K562 (cell line): ENCODE measurements at regions not wholly inside any gene's neighbourhood (a gene's known extent, or its start where the extent isn't known, plus 50 kb on each side); places are given as distances from the start of the nearest gene placed in this dataset.

Experiments
- ATAC-seq: fragments of 200-7000 bp; cut with Tn5 transposase; 3 replicates; pipeline ENCODE4 v1.9.1; 2020; ENCODE audit warnings: moderate library complexity
- BruUV-seq: library from RNA; stranded (reverse); fragments of 400-500 nt; replicated peaks from 2 replicates; lab custom pipeline; 2021; lab: Mats Ljungman, UMichigan
- CTCF ChIA-PET: fragments of 300-600 bp; formaldehyde crosslinking; extraction: SDS; loops from one replicate; lab custom pipeline; 2021; ENCODE audit warnings: low intra/inter-chr PET ratio; lab: Yijun Ruan, JAX
- POLR2A ChIA-PET: fragments of 300-600, 350-650 bp; sonication (Branson Sonifier 250); formaldehyde crosslinking; extraction: SDS; loops from one replicate; lab custom pipeline; 2021; ENCODE audit warnings: antibody characterized with exemption, inconsistent platforms; lab: Yijun Ruan, JAX
- DNase-seq, 4 experiments: peaks; one replicate each; pipeline versions ENCODE4 v3.0.0 to v3.0.0-alpha.2; 2011 to 2018; ENCODE audit warnings: low spot score in 3 of 4, mixed read lengths in 3 of 4; ENCODE audit errors: extremely low read depth in 1 of 4
- FAIRE-seq: peaks from 2 replicates; lab custom pipeline; 2011; peaks lifted over from hg19 to GRCh38; lab: Jason Lieb, UNC
- H2AFZ ChIP-seq: 2 replicates; pipeline ENCODE4 v1.6.0; 2011; ENCODE audit warnings: low read depth, low read length, control low read depth, inconsistent platforms
- H3K27ac ChIP-seq: fragments of 200-600 bp; 3 replicates; pipeline ENCODE4 v1.8.0; 2011; ENCODE audit warnings: low read depth, mild to moderate bottlenecking, control low read depth, inconsistent platforms, low read length, moderate library complexity, mixed read lengths; ENCODE audit errors: extremely low read depth
- H3K27me3 ChIP-seq, 2 experiments: fragments of 300-600 bp in 1 of 2; 2 replicates in 1 of 2; 3 replicates in 1 of 2; pipeline versions ENCODE4 v1.6.0 to v1.8.0; 2011; ENCODE audit warnings: inconsistent platforms in 2 of 2, low read length in 2 of 2, mild to moderate bottlenecking in 1 of 2, mixed read lengths in 1 of 2, moderate library complexity in 1 of 2; ENCODE audit not compliant: control insufficient read depth in 2 of 2, insufficient read depth in 2 of 2
- H3K36me3 ChIP-seq: fragments of 300-600 bp; 3 replicates; pipeline ENCODE4 v1.8.0; 2011; ENCODE audit warnings: mild to moderate bottlenecking, low read length, inconsistent platforms; ENCODE audit not compliant: control insufficient read depth, insufficient read depth
- H3K4me1 ChIP-seq, 2 experiments: fragments of 200-600 bp in 1 of 2; replicated peaks in 1 of 2; 2 replicates in 1 of 2; 3 replicates in 1 of 2; pipeline versions ENCODE4 v1.5.1 to v1.8.0; 2011; ENCODE audit warnings: inconsistent platforms in 2 of 2, low read length in 2 of 2, mild to moderate bottlenecking in 1 of 2, mixed read lengths in 1 of 2, moderate library complexity in 1 of 2; ENCODE audit not compliant: control insufficient read depth in 2 of 2, insufficient read depth in 2 of 2
- H3K4me2 ChIP-seq: 2 replicates; pipeline ENCODE4 v1.6.1; 2011; ENCODE audit warnings: low read length, control low read depth, inconsistent platforms, mixed read lengths; ENCODE audit not compliant: insufficient read depth
- H3K4me3 ChIP-seq: fragments of 200-600 bp; sonication (generic), shearing (Covaris generic); 2 replicates; pipeline ENCODE4 v1.5.1; 2016; ENCODE audit warnings: control low read depth, inconsistent platforms
- H3K79me2 ChIP-seq: fragments of 200-600 bp; 3 replicates; pipeline ENCODE4 v1.8.0; 2011; ENCODE audit warnings: low read length, inconsistent platforms; ENCODE audit not compliant: control insufficient read depth, insufficient read depth
- H3K9ac ChIP-seq, 2 experiments: 2 replicates each; pipeline versions ENCODE4 v1.6.0 to v1.6.1; 2011; ENCODE audit warnings: low read depth in 2 of 2, low read length in 2 of 2, control low read depth in 1 of 2, inconsistent platforms in 1 of 2, mild to moderate bottlenecking in 1 of 2, mixed read lengths in 1 of 2; ENCODE audit not compliant: insufficient read depth in 1 of 2
- H3K9me1 ChIP-seq: one replicate; pipeline ENCODE4 v1.6.0; 2011; ENCODE audit warnings: inconsistent platforms, mild to moderate bottlenecking, low read length, moderate library complexity; ENCODE audit not compliant: control insufficient read depth, insufficient read depth
- H3K9me3 ChIP-seq: replicated peaks from 2 replicates; pipeline ENCODE4 v1.5.1; 2011; ENCODE audit warnings: low read depth, low read length, inconsistent platforms; ENCODE audit not compliant: control insufficient read depth, insufficient read depth
- H4K20me1 ChIP-seq: replicated peaks from 2 replicates; pipeline ENCODE4 v1.6.1; 2011; ENCODE audit warnings: low read length, inconsistent platforms, mixed read lengths; ENCODE audit not compliant: control insufficient read depth, insufficient read depth
- ETV1 ChIP-seq: fragments of 450-650 bp; conservative IDR thresholded peaks from 2 replicates; pipeline ENCODE4 v1.6.1; 2016; ENCODE audit warnings: missing genetic modification characterization, control low read depth, low read depth, missing compliant biosample characterization
- EWSR1 ChIP-seq: fragments of 450-650 bp; IDR thresholded peaks from 2 replicates; pipeline ENCODE4 v1.6.1; 2018; ENCODE audit warnings: borderline replicate concordance, mild to moderate bottlenecking, low read depth, moderate library complexity; ENCODE audit not compliant: partially characterized antibody
- IRF2 ChIP-seq: sonication (generic); formaldehyde crosslinking; IDR thresholded peaks from 2 replicates; pipeline ENCODE4 v1.8.1; 2022; ENCODE audit warnings: mild to moderate bottlenecking, missing genetic modification reagents
- MAFG ChIP-seq: fragments of 450-650 bp; conservative IDR thresholded peaks from 2 replicates; pipeline ENCODE4 v1.6.1; 2016; ENCODE audit warnings: missing genetic modification characterization, missing compliant biosample characterization
- MEF2D ChIP-seq: conservative IDR thresholded peaks from 2 replicates; pipeline ENCODE4 v1.6.1; 2016; ENCODE audit warnings: low read depth, missing genetic modification characterization, missing compliant biosample characterization
- NCOA4 ChIP-seq: fragments of 450-650 bp; IDR thresholded peaks from 2 replicates; pipeline ENCODE4 v1.6.1; 2018; ENCODE audit warnings: mild to moderate bottlenecking; ENCODE audit not compliant: partially characterized antibody
- RBM17 ChIP-seq: fragments of 200-400 bp; formaldehyde crosslinking; IDR thresholded peaks from 2 replicates; pipeline ENCODE4 v1.6.1; 2017; ENCODE audit warnings: low read depth, mild to moderate bottlenecking, low read length, borderline replicate concordance
- RFX1 ChIP-seq: fragments of 450-650 bp; IDR thresholded peaks from 2 replicates; pipeline ENCODE4 v1.6.1; 2016; ENCODE audit warnings: mild to moderate bottlenecking, moderate library complexity
- SMARCA5 ChIP-seq: fragments of 450-650 bp; IDR thresholded peaks from 2 replicates; pipeline ENCODE4 v1.6.1; 2016
- WGBS: fragments of 100-300 bp; shearing (Covaris generic); methylation state at CpG from one replicate; pipeline ENCODE4 v1.1.6; 2016; ENCODE audit warnings: low coverage, mixed read lengths; ENCODE audit not compliant: insufficient coverage; ENCODE audit errors: missing lambda C conversion rate; 5-methylcytosine and 5-hydroxymethylcytosine counted together
- in situ Hi-C: fragments of 300-500 bp; cut with MboI; formaldehyde crosslinking; loops from 4 replicates; pipeline ENCODE4 v1.15.0; 2018; ENCODE audit warnings: inconsistent platforms, mixed read lengths
- intact Hi-C: fragments of 100-400 bp; cut with micrococcal nuclease; formaldehyde crosslinking; loops from 2 replicates; pipeline ENCODE4 v1.14.2; 2022
- TF ChIP-seq, protein P1 (sequence below): fragments of 250-450 bp; sonication (Bioruptor Pico); IDR thresholded peaks from 2 replicates; pipeline ENCODE4 v1.8.0; 2021; ENCODE audit warnings: moderate library complexity, mild to moderate bottlenecking, inconsistent platforms
- TF ChIP-seq, protein P2 (sequence below): sonication (generic); formaldehyde crosslinking; IDR thresholded peaks from 2 replicates; pipeline ENCODE4 v1.8.0; 2023; ENCODE audit warnings: missing genetic modification reagents, mild to moderate bottlenecking, borderline replicate concordance
- TF ChIP-seq, protein P3 (sequence below): fragments of 250-450 bp; sonication (Bioruptor Pico); IDR thresholded peaks from 2 replicates; pipeline ENCODE4 v1.8.0; 2022; ENCODE audit warnings: moderate library complexity, mild to moderate bottlenecking, inconsistent platforms

DNA sequence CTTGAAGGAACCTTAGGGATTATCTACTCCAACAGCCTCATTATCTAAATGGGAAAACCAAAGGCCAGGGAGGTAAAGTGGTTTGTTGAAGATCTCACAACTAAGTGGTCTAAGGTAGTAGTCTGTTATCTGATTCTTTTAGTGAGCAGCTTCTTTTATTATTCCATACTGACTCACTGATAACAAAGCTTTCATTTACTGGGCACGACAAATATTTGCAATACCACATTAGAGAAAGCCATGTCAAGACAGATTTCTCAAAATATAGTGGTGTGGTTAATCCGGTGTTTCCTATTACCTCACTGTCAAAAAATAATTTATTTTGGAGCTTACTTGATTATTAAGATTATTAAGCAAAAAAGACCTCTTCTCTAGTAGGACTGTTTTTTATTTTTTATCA, 369.1 kb downstream of the S1PR1 start:
- H3K4me1 ChIP-seq: no peaks in the 10 kb centered on the region
- H3K27ac ChIP-seq: no peak overlapping the region
- BruUV-seq: no TSS peak
- no peaks in the 10 kb centered on the region for H3K27me3 ChIP-seq
- POLR2A ChIA-PET: no interaction called here
- 5% methylated on average over 2 of the region's 2 CpGs for WGBS
- no peak overlapping the region for H3K4me3 ChIP-seq
- CTCF ChIA-PET: no interaction called here
- H3K36me3 ChIP-seq: no peaks in the 10 kb centered on the region
- H3K4me2 ChIP-seq: no peak overlapping the region
- FAIRE-seq: no peak
- in situ Hi-C loops: no loop called here
- H4K20me1 ChIP-seq: no peaks in the 10 kb centered on the region
- H3K9me1 ChIP-seq: no peaks in the 10 kb centered on the region
- ATAC-seq: no peak
- no peak overlapping the region for H3K9ac ChIP-seq
- no peak for TF ChIP-seq ETV1 (tag)
- TF ChIP-seq EWSR1: no peak
- no peak for TF ChIP-seq IRF2 (CRISPR knock-in tag)
- TF ChIP-seq, all 486 proteins: peak for 0
- Histone ChIP-seq H3K79me2 (no peaks in the 10 kb centered on the region), H2AFZ (no peak overlapping the region), H3K9me3 (no peaks in the 10 kb centered on the region; the same call in 1 of the 2 replicates)
- intact Hi-C loops: no loop called here
- DNase-seq: no peak

DNA sequence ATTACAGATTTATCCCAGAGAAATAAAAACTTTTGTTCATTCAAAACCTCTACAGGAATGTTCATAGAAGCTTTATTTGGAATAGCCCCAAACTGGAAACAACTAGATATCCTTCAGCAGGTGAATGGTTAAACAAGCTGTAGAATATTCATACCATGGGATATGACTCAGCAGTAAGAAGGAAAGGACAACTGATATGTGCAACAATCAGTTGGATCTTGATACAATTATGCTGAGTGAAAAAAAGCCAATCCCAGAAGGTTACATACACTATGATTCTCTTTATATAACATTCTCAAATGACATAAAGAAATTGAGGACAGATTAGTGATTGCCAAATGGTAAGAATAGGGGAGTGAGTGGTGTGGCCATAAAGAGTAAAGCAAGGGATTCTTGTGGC, 376.7 kb downstream of the S1PR1 start:
- ChIA-PET POLR2A (no interaction called here), CTCF (no interaction called here)
- Histone ChIP-seq H3K9me1 (no peaks in the 10 kb centered on the region), H3K4me1 (no peaks in the 10 kb centered on the region), H2AFZ (no peak overlapping the region), H4K20me1 (no peaks in the 10 kb centered on the region), H3K4me2 (no peak overlapping the region), H3K9me3 (no peaks in the 10 kb centered on the region; the same call in 1 of the 2 replicates), H3K9ac (no peak overlapping the region), H3K36me3 (no peaks in the 10 kb centered on the region), H3K79me2 (no peaks in the 10 kb centered on the region), H3K4me3 (no peak overlapping the region), H3K27me3 (no peaks in the 10 kb centered on the region), H3K27ac (no peak overlapping the region)
- DNase-seq: no peak
- ATAC-seq: no peak
- BruUV-seq: no TSS peak
- intact Hi-C loops: no loop called here
- no peak for FAIRE-seq
- in situ Hi-C loops: no loop called here
- TF ChIP-seq MAFG (tag) (no peak), MEF2D (tag) (no peak), SMARCA5 (no peak), NCOA4 (no peak), RFX1 (no peak), RBM17 (no peak)
- TF ChIP-seq, protein P1, sequence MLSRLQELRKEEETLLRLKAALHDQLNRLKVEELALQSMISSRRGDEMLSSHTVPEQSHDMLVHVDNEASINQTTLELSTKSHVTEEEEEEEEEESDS (CRISPR knock-in tag): no peak
- TF ChIP-seq, protein P2, sequence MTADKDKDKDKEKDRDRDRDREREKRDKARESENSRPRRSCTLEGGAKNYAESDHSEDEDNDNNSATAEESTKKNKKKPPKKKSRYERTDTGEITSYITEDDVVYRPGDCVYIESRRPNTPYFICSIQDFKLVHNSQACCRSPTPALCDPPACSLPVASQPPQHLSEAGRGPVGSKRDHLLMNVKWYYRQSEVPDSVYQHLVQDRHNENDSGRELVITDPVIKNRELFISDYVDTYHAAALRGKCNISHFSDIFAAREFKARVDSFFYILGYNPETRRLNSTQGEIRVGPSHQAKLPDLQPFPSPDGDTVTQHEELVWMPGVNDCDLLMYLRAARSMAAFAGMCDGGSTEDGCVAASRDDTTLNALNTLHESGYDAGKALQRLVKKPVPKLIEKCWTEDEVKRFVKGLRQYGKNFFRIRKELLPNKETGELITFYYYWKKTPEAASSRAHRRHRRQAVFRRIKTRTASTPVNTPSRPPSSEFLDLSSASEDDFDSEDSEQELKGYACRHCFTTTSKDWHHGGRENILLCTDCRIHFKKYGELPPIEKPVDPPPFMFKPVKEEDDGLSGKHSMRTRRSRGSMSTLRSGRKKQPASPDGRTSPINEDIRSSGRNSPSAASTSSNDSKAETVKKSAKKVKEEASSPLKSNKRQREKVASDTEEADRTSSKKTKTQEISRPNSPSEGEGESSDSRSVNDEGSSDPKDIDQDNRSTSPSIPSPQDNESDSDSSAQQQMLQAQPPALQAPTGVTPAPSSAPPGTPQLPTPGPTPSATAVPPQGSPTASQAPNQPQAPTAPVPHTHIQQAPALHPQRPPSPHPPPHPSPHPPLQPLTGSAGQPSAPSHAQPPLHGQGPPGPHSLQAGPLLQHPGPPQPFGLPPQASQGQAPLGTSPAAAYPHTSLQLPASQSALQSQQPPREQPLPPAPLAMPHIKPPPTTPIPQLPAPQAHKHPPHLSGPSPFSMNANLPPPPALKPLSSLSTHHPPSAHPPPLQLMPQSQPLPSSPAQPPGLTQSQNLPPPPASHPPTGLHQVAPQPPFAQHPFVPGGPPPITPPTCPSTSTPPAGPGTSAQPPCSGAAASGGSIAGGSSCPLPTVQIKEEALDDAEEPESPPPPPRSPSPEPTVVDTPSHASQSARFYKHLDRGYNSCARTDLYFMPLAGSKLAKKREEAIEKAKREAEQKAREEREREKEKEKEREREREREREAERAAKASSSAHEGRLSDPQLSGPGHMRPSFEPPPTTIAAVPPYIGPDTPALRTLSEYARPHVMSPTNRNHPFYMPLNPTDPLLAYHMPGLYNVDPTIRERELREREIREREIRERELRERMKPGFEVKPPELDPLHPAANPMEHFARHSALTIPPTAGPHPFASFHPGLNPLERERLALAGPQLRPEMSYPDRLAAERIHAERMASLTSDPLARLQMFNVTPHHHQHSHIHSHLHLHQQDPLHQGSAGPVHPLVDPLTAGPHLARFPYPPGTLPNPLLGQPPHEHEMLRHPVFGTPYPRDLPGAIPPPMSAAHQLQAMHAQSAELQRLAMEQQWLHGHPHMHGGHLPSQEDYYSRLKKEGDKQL (CRISPR knock-in tag): no peak
- TF ChIP-seq, protein P3, sequence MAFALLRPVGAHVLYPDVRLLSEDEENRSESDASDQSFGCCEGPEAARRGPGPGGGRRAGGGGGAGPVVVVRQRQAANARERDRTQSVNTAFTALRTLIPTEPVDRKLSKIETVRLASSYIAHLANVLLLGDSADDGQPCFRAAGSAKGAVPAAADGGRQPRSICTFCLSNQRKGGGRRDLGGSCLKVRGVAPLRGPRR (CRISPR knock-in tag): no peak
